GM10266 (cell line): ENCODE measurements at regions not wholly inside any gene's neighbourhood (a gene's known extent, or its start where the extent isn't known, plus 50 kb on each side); places are given as distances from the start of the nearest gene placed in this dataset.
"Not testable (repeated sequence)": the region's sequence is repeated elsewhere in the genome, so short reads cannot be mapped to it uniquely, and the experiment has no call there.

Experiments used
- DNase-seq: peaks from one replicate; pipeline ENCODE4 v3.0.0; 2012; ENCODE audit errors: extremely low spot score
- CTCF ChIP-seq: IDR thresholded peaks from 2 replicates; pipeline ENCODE4 v1.5.1; 2012; ENCODE audit warnings: mild to moderate bottlenecking, low read depth; ENCODE audit not compliant: control insufficient read depth, insufficient read depth; ENCODE audit errors: missing control alignments

- DNase-seq = peak; percentile 9
- no peak for TF ChIP-seq CTCF
These were observed 412.7 kb upstream of the TENM3 start for GRCh38 chr4:181830404-181831035.

DNA sequence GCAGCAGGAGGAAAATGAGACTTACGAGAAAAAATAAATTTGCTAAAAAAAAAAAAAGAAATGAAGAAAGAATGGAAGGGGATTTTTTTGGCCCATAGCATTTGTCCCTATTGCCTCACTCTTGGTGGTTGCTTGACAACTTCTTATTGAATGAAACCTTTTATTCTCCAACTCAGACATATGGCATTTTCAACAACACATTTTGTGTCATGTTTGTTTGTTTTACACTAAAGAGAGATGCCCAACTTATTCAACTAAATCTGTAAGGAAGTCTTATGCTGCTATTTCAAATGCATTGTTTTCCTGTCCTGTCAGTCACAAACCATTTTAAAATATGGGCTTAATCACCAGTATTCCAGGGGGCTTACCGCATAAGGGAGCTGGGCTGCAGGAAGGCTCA is 409.1 kb upstream of the TENM3 start:
- no peak for TF ChIP-seq CTCF
- DNase-seq = no peak

DNA sequence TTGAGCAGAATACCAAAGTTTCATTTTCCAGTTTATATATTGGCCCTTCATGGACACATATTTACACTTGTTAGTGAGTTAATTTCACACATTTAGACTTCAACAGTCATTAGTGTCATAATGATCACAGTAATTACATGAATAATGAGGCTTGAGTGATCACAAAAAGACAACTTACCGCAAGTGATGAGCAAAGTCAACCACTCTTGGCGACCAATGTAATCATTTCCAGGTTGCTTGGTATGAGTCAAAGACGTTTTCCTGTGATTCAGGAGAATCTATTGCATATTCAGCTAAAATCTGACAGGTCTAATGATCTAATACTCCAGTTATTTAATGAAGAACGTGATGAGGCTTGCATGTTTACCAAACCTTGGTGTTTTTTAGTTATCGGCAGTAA is 407.9 kb upstream of the TENM3 start:
- no peak for TF ChIP-seq CTCF
- no peak for DNase-seq

DNA sequence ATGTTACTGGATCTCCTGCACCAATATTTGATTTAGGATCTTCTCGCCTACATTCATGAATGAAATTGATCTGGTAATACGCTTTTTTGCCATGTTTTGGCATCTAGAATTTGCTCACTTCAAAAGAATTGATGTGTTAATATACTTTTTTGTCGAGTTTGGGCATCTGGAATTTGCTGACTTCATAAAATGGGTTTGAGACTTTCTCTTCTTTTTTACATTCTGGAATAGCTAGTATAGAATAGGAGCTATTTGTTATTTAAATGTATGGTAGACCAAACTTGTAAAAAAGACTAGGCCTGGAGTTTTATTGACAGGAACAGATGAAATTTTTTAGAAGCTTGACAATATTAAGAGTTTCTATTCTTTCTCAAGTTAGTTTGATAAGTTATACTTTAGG is 404.9 kb upstream of the TENM3 start:
- DNase-seq = no peak
- TF ChIP-seq CTCF = no peak

DNA sequence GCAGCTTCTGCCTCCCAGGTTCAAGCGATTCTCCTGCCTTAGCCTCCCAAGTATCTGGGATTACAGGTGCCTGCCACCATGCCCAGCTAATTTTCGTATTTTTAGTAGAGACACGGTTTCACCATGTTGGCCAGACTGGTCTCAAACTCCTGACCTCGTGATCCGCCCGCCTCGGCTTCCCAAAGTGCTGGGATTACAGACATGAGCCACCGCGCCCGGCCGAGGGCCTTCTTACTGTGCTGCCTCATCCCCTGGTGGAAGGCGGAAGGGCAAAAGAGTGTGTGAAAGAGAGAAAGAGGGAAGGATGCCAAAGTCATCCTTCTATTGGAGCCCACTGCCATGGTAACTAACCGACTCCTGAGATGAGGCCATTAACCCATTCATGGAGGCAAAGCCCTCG is 399.4 kb upstream of the TENM3 start:
- not testable (repeated sequence) for DNase-seq

- no peak for TF ChIP-seq CTCF
- no peak for DNase-seq
These were observed 397.6 kb upstream of the TENM3 start for GRCh38 chr4:181845617-181846016.

- no peak for TF ChIP-seq CTCF
- DNase-seq = no peak
These were observed 396.3 kb upstream of the TENM3 start for GRCh38 chr4:181846934-181847333.

DNA sequence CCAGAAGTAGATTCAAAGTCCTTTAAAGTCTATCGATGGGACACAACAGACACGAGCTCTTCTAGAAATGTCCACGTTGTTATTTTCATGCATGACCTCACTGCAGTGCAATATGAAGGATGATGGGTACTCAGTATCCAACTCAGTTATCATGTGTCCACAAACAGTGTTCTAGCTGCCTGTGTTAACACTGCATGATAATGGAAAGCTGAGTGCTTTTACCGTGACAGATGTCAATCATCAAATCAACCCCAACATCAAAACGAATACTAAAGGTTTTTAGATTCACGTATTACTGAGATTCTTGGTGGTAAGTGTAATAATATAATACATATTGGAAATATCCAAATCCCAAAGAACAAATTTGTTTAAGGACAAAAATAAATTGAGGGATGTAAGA is 394.8 kb upstream of the TENM3 start:
- DNase-seq = no peak
- no peak for TF ChIP-seq CTCF
